ENCODE measurements at regions not wholly inside any gene's neighbourhood (a gene's known extent, or its start where the extent isn't known, plus 50 kb on each side); places are given as distances from the start of the nearest gene placed in this dataset.
"Not testable (repeated sequence)": the region's sequence is repeated elsewhere in the genome, so short reads cannot be mapped to it uniquely, and the experiment has no call there.

DNA sequence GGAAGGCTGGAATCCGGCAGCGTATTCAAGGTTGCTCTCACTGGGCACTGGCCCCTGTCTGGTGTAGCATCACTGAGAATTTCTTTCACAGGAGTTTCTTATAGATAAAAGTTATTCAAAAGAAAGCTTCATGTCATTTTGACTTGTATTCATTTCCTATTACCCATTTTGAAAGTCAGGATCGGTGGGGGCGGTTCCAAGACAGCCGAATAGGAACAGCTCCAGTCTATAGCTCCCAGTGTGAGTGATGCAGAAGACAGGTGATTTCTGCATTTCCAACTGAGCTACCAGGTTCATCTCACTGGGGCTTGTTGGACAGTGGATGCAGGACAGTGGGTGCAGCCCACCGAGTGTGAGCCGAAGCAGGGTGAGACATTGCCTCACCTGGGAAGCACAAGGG, 51.5 kb upstream of the CDC42EP3 start:
- H3K4me3 ChIP-seq; H3K4me1 ChIP-seq; H3K9me3 ChIP-seq; H3K27me3 ChIP-seq; DNase-seq (ENCODE audit: low spot score in 2 of 2); H3K27ac ChIP-seq; H3K36me3 ChIP-seq: not testable (repeated sequence)
- 90 to 94% methylated on average over 7 of the region's 7 CpGs for WGBS, 2 donors

DNA sequence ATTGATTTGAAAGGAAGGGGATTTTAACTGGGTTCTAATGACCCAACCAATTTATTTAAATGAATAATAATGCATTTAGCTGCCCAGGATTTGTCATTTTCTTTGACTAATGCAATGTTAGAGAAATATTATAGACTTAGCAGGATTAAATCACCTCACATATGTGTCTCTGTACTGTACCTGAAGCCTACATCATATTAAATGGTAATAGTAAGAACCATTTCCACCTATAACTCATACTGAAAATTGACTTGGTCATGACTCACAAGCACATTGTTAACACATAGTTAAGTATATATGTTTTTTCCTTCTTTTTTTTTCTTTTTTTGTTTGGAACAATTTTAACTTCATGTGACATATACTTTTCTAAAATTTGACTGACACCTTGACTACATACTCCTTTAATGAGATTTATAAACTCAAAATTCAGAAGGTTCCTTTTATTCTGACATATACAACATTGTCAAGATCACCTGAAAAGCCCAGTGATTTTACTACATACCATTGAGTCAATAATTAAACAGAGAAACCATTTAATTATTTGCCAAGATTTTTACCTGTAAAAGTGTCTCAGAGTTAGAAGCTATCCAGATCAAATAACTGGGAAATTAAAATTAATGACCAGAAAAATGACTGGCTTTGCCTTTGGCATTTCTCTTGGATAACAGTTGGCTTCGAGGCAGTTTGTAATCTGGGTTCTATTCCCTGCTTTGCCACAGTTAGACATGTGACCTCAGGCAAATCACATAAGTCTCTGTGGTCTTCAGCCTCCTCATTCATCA, 58.8 kb upstream of the CDC42EP3 start:
- Histone ChIP-seq H3K27me3 (no peaks in the 10 kb centered on the region), H3K36me3 (no peaks in the 10 kb centered on the region), H3K27ac (no peak overlapping the region), H3K4me3 (no peak overlapping the region), H3K9me3 (peaks cover 0 to 3% (median 0%) of the 10 kb centered on the region in 4 donors), H3K4me1 (peaks cover 0 to 7% (median 0%) of the 10 kb centered on the region in 4 donors)
- TF ChIP-seq, protein P1, sequence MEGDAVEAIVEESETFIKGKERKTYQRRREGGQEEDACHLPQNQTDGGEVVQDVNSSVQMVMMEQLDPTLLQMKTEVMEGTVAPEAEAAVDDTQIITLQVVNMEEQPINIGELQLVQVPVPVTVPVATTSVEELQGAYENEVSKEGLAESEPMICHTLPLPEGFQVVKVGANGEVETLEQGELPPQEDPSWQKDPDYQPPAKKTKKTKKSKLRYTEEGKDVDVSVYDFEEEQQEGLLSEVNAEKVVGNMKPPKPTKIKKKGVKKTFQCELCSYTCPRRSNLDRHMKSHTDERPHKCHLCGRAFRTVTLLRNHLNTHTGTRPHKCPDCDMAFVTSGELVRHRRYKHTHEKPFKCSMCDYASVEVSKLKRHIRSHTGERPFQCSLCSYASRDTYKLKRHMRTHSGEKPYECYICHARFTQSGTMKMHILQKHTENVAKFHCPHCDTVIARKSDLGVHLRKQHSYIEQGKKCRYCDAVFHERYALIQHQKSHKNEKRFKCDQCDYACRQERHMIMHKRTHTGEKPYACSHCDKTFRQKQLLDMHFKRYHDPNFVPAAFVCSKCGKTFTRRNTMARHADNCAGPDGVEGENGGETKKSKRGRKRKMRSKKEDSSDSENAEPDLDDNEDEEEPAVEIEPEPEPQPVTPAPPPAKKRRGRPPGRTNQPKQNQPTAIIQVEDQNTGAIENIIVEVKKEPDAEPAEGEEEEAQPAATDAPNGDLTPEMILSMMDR (IDR thresholded peaks at IDR 0.05): no peak
- TF ChIP-seq EP300 (IDR thresholded peaks at IDR 0.05) (no peak), POLR2A (IDR thresholded peaks at IDR 0.05) (no peak)
- DNase-seq (ENCODE audit: low spot score in 2 of 2): no peak
- WGBS, 2 donors: 73 to 83% methylated on average over 1 of the region's 1 CpG

DNA sequence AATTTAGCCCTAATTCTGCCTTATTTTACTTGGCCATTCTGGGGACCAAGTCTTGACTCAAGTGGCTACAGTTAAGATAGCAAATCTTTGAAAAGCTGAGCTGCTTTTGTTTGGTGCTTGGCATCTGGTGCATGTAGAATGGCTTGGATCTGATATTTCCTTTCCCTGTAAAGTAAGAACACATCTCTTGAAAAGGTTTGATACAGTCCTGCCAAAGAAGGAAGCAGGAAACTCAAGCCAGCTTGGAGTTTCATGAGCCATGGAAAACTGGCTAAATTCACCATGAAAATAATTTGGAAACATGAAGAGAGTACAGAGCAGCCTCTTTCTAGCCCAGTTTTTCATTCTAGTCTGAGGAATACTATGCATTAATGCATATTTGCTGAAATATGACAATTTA, 61.0 kb upstream of the CDC42EP3 start:
- H3K4me3 ChIP-seq; DNase-seq (ENCODE audit: low spot score in 2 of 2); H3K36me3 ChIP-seq; H3K27ac ChIP-seq; H3K27me3 ChIP-seq; H3K9me3 ChIP-seq: not testable (repeated sequence)
- H3K4me1 ChIP-seq: peaks cover 0 to 11% (median 0%) of the 10 kb centered on the region in 4 donors

DNA sequence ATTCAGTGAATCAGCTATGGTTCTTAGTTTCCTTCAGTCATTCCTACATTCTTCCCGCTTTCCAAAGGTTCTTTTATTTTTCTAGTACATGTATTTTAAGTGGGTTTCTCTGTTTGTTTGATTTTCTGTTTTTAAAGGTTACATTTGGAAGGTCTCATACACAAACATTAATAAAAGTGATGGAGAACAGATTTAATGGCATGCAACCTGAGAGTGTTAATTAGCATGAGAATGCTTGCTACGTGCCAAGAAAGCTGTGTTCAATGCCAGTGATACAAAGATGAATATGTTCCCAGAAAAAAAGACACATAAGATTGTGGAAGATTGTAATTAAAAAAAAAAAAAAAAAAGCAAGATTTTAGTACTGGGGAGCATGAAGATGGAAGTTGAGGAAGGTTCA, 61.8 kb upstream of the CDC42EP3 start:
- Histone ChIP-seq H3K4me1 (peaks cover 0 to 11% (median 0%) of the 10 kb centered on the region in 4 donors), H3K27ac (no peak overlapping the region), H3K27me3 (no peaks in the 10 kb centered on the region), H3K4me3 (no peak overlapping the region), H3K36me3 (no peaks in the 10 kb centered on the region), H3K9me3 (peaks cover 0 to under 1% (median 0%) of the 10 kb centered on the region in 4 donors)
- TF ChIP-seq POLR2A (IDR thresholded peaks at IDR 0.05) (no peak), EP300 (IDR thresholded peaks at IDR 0.05) (no peak)
- TF ChIP-seq, protein P1 (IDR thresholded peaks at IDR 0.05): no peak
- WGBS, 2 donors: 72 to 76% methylated on average over 2 of the region's 2 CpGs
- DNase-seq (ENCODE audit: low spot score in 2 of 2): no peak

DNA sequence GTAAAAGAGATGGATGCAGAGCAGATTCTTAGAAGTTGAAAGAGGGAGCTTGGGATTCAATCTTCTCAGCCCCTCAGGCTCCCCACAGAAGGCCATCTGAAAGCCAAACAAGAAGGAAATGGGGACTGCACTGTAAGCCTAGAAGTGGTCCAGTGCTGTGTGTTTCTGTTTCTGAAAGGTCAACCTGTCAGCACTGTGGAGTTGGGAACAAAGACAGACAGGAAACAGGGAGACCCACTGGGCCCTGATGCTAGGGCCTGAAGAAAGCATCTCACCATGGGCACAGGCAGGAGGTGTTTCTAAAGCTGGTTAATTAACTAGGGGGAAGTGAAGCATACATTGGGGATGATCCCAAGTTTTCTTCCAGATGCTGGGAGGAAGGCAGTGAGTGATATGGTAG, 62.5 kb upstream of the CDC42EP3 start:
- H3K9me3 ChIP-seq; DNase-seq (ENCODE audit: low spot score in 2 of 2); H3K27ac ChIP-seq; H3K36me3 ChIP-seq; H3K4me3 ChIP-seq; H3K27me3 ChIP-seq: not testable (repeated sequence)
- peaks cover 0 to 11% (median 0%) of the 10 kb centered on the region in 4 donors for H3K4me1 ChIP-seq

DNA sequence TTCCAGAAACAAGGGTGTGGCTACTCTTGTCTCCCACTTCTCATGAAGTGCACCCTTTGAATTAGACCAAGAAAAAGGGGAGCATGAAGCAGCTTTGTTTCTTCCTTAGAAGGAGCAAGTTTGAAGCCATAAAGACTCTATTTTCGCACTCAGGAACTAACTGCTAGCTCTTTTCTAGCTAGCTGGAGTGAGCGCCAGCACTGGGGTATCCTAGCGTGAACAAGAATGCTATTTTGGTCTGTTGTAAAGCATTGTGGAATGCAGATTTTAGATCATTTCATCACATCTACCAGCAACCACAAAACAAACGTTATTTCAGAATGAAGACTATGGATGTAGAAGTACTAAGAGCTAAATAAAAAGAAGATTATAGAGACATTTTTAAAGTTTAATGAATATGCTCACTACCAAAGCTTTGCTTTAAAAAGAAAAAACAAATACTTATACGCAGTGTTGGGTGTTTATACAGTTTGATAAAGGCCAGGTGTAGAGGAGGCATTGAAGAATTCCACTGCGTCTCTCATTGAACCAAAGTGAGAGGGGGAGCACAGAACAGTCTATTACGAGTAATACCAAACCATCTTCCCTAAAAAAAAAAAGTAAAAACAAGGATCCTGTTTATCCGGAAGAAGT, 63.6 kb upstream of the CDC42EP3 start:
- not testable (repeated sequence) for H3K27me3 ChIP-seq; H3K4me3 ChIP-seq; H3K36me3 ChIP-seq; H3K9me3 ChIP-seq; DNase-seq (ENCODE audit: low spot score in 2 of 2)
- Histone ChIP-seq H3K27ac (peak overlapping the region in 1 of 4 donors; percentile 18), H3K4me1 (peaks cover 0 to 11% (median 0%) of the 10 kb centered on the region in 4 donors)
- WGBS, 2 donors: 55 to 57% methylated on average over 8 of the region's 8 CpGs

DNA sequence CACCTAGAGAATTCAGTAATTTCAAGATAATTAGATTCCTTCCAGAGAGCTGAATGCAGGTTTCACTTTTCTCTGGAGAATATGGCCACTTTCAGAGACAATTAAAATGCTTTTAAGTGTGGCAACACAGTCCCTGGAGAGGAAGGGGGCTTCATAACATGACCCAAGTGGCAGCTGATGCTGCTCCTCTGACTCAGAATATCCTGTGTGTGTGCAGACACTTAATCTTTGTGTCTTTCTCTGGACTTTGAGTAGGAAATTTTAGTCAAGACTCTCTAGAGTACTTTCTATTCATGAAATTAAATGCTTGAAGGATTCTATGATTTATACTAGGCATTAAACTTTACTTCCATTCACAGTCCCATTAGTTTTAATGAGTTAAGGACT, 64.1 kb upstream of the CDC42EP3 start:
- H3K4me3 ChIP-seq; DNase-seq (ENCODE audit: low spot score in 2 of 2); H3K9me3 ChIP-seq; H3K36me3 ChIP-seq; H3K27me3 ChIP-seq: not testable (repeated sequence)
- peak overlapping the region in 1 of 4 donors; percentile 18 for H3K27ac ChIP-seq
- peaks cover 0 to 11% (median 0%) of the 10 kb centered on the region in 4 donors for H3K4me1 ChIP-seq

DNA sequence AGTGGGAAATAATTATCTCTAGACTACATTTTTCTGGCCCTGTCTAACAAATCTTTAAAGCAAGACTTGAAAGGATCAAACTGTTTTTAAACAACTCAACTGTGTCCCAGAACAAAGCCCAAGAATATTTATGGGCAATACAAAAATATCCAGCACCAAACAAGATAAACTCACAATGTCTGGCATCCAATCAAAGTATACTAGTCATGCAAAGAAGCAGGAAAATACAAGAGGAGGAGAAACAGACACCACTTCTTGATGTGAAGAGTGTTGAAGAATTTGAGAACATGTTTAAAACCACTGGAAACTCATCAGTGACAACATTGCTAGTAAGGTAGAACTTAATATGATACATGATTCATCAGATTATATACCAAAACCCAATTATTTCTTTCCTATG, 66.1 kb upstream of the CDC42EP3 start:
- H3K4me1 ChIP-seq: peaks cover 0 to 11% (median 0%) of the 10 kb centered on the region in 4 donors
- H3K36me3 ChIP-seq: no peaks in the 10 kb centered on the region
- TF ChIP-seq POLR2A (IDR thresholded peaks at IDR 0.05) (no peak), EP300 (IDR thresholded peaks at IDR 0.05) (no peak)
- TF ChIP-seq, protein P1 (IDR thresholded peaks at IDR 0.05): no peak
- no peaks in the 10 kb centered on the region for H3K27me3 ChIP-seq
- H3K9me3 ChIP-seq: no peaks in the 10 kb centered on the region
- no peak overlapping the region for H3K27ac ChIP-seq
- DNase-seq (ENCODE audit: low spot score in 2 of 2): no peak
- no peak overlapping the region for H3K4me3 ChIP-seq
